PC-9 (cell line): ENCODE measurements at regions not wholly inside any gene's neighbourhood (a gene's known extent, or its start where the extent isn't known, plus 50 kb on each side); places are given as distances from the start of the nearest gene placed in this dataset.

Experiments used
- CTCF ChIP-seq: fragments of 200-600 bp; sonication (generic); conservative IDR thresholded peaks from 2 replicates; pipeline ENCODE4 v1.6.1; 2017; ENCODE audit warnings: mixed run types, antibody characterized with exemption, mild to moderate bottlenecking, moderate library complexity
- EZH2 ChIP-seq: fragments of 200-600 bp; sonication (generic); IDR thresholded peaks from 2 replicates; pipeline ENCODE4 v1.8.0; 2017; ENCODE audit warnings: antibody characterized with exemption, low read depth

GRCh38 chr10:105797234-105797890 is 1156.3 kb downstream of the SORCS3 start:
- peak; percentile 55 for TF ChIP-seq CTCF
- TF ChIP-seq EZH2: no peak
